Gastroesophageal sphincter (tissue), 4 donors: ENCODE measurements at regions not wholly inside any gene's neighbourhood (a gene's known extent, or its start where the extent isn't known, plus 50 kb on each side); places are given as distances from the start of the nearest gene placed in this dataset.

Experiments used
- ATAC-seq: fragments of 150-250 bp; one replicate; pipeline ENCODE4 v1.9.1; 2016; ENCODE audit warnings: mild to moderate bottlenecking, moderate library complexity
- H3K27ac ChIP-seq, 4 donors: fragments of 200-600 bp; sonication (generic) in 3 of 4; 1 replicate in 3 of 4; 2 replicates in 1 of 4; pipeline ENCODE4 v1.5.1; 2016 to 2019
- H3K27me3 ChIP-seq: fragments of 200-600 bp; sonication (generic); one replicate; pipeline ENCODE4 v1.5.1; 2019
- H3K36me3 ChIP-seq, 2 donors: fragments of 200-600 bp; sonication (generic); one replicate each; pipeline ENCODE4 v1.5.1; 2019; ENCODE audit warnings: control low read depth in 1 of 2
- H3K4me1 ChIP-seq, 3 donors: fragments of 200-600 bp; sonication (generic); 1 replicate in 2 of 3; 2 replicates in 1 of 3; pipeline ENCODE4 v1.5.1; 2016 to 2019; ENCODE audit warnings: control low read depth in 2 of 3
- H3K4me3 ChIP-seq, 2 donors: fragments of 200-600 bp; sonication (generic); one replicate each; pipeline ENCODE4 v1.5.1; 2019; ENCODE audit warnings: mild to moderate bottlenecking in 1 of 2, moderate library complexity in 1 of 2
- H3K9me3 ChIP-seq, 3 donors: fragments of 200-600 bp; sonication (generic); one replicate each; pipeline ENCODE4 v1.5.1; 2017 to 2019; ENCODE audit warnings: control low read depth in 2 of 3
- EP300 ChIP-seq: sonication (generic); formaldehyde crosslinking; IDR thresholded peaks from one replicate; pipeline ENCODE4 v1.6.1; 2017; ENCODE audit warnings: antibody characterized with exemption, mild to moderate bottlenecking
- POLR2A ChIP-seq, 2 donors: fragments of 450-650 bp; IDR thresholded peaks; one replicate each; pipeline ENCODE4 v1.6.1; 2017; ENCODE audit warnings: antibody characterized with exemption in 2 of 2, mild to moderate bottlenecking in 2 of 2, moderate library complexity in 1 of 2
- POLR2AphosphoS5 ChIP-seq: sonication (generic); formaldehyde crosslinking; IDR thresholded peaks from one replicate; pipeline ENCODE4 v1.6.1; 2017; ENCODE audit warnings: antibody characterized with exemption
- WGBS, 2 donors: methylation state at CpG; one replicate each; pipeline ENCODE4 v1.1.5; 2018; ENCODE audit warnings: low coverage in 1 of 2; 5-methylcytosine and 5-hydroxymethylcytosine counted together
- TF ChIP-seq, protein P1 (sequence below), 4 experiments: fragments of 200-600 bp in 2 of 4; fragments of 450-650 bp in 2 of 4; sonication (generic) in 1 of 4; IDR thresholded peaks; one replicate each; pipeline ENCODE4 v1.5.1; 2017 to 2019; ENCODE audit warnings: antibody characterized with exemption in 4 of 4, mild to moderate bottlenecking in 2 of 4, moderate library complexity in 2 of 4

DNA sequence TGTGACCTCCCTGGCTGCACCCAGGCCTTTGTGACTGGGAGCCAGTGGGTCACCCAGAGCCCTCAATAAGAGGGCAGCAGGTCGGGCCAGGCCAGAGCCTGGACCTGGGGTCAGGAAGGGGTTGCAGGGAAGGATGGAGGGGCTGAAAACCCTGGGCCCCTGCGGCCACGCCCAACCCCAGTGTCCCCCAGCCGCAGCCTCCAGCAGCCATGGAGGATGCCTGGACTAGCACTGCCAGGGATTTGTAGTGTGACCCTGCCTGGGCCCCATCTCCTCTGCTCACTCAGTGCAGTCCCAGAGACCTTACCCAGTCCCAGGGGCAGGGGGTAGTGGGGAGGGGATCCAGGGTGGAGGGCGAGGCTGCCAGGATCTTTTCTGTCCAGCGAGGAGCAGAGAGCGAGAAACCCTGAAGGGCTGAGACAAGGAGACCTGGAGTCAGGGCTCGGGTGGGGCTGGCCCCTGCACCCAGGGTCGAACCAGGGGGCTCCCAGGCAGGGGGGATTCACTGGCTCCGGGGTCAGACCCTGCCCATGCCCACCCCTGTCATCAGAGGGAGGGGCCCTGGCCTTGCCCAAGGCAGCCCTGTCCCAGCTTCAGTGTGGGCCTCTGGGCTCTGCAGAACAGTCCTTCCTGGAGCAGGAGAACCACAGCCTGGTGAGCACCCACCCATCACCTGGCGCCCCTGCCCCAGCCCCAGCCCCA lies 187.5 kb downstream of the IGLL1 start:
- 89 to 90% methylated on average over 3 to 4 of the region's 11 CpGs for WGBS, 2 donors

DNA sequence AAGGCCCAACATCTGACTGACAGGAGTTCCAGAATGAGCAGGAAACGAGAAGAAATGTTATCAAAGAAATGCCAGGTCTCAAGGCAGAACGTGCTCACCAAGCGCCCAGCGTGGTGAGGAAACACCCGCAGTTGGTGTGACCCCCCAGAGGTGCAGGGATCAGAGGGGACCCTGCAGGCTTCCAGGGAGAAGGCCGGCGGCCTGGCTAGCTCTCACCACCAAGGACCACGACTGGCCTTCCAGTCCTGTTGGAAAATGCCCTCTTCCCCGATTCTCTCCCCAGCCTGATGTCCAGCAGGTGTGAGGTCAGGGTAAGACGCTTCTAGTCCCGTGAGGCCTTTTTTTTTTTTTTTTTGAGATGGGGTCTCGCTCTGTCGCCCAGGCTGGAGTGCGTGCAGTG lies 189.1 kb downstream of the IGLL1 start:
- 66 to 100% methylated on average over 3 to 6 of the region's 14 CpGs for whole genome bisulfite sequencing, 2 donors
- Histone ChIP-seq H3K27ac (no peak overlapping the region), H3K4me3 (no peak overlapping the region), H3K36me3 (no peaks in the 10 kb centered on the region), H3K27me3 (no peaks in the 10 kb centered on the region), H3K9me3 (no peaks in the 10 kb centered on the region), H3K4me1 (no peaks in the 10 kb centered on the region)
- TF ChIP-seq POLR2A (IDR thresholded peaks at IDR 0.05) = no peak
- no peak for TF ChIP-seq POLR2AphosphoS5
- TF ChIP-seq, protein P1, sequence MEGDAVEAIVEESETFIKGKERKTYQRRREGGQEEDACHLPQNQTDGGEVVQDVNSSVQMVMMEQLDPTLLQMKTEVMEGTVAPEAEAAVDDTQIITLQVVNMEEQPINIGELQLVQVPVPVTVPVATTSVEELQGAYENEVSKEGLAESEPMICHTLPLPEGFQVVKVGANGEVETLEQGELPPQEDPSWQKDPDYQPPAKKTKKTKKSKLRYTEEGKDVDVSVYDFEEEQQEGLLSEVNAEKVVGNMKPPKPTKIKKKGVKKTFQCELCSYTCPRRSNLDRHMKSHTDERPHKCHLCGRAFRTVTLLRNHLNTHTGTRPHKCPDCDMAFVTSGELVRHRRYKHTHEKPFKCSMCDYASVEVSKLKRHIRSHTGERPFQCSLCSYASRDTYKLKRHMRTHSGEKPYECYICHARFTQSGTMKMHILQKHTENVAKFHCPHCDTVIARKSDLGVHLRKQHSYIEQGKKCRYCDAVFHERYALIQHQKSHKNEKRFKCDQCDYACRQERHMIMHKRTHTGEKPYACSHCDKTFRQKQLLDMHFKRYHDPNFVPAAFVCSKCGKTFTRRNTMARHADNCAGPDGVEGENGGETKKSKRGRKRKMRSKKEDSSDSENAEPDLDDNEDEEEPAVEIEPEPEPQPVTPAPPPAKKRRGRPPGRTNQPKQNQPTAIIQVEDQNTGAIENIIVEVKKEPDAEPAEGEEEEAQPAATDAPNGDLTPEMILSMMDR (IDR thresholded peaks at IDR 0.05) = no peak
- no peak for TF ChIP-seq EP300
- no peak for ATAC-seq

More for the DNA sequence above, 187.5 kb downstream of the IGLL1 start:
- Histone ChIP-seq H3K36me3 (no peaks in the 10 kb centered on the region), H3K27me3 (no peaks in the 10 kb centered on the region), H3K4me3 (no peak overlapping the region), H3K27ac (no peak overlapping the region), H3K4me1 (no peaks in the 10 kb centered on the region), H3K9me3 (no peaks in the 10 kb centered on the region)
- TF ChIP-seq, protein P1 (IDR thresholded peaks at IDR 0.05) = no peak
- TF ChIP-seq POLR2AphosphoS5 (no peak), EP300 (no peak), POLR2A (IDR thresholded peaks at IDR 0.05) (no peak)
- no peak for ATAC-seq

DNA sequence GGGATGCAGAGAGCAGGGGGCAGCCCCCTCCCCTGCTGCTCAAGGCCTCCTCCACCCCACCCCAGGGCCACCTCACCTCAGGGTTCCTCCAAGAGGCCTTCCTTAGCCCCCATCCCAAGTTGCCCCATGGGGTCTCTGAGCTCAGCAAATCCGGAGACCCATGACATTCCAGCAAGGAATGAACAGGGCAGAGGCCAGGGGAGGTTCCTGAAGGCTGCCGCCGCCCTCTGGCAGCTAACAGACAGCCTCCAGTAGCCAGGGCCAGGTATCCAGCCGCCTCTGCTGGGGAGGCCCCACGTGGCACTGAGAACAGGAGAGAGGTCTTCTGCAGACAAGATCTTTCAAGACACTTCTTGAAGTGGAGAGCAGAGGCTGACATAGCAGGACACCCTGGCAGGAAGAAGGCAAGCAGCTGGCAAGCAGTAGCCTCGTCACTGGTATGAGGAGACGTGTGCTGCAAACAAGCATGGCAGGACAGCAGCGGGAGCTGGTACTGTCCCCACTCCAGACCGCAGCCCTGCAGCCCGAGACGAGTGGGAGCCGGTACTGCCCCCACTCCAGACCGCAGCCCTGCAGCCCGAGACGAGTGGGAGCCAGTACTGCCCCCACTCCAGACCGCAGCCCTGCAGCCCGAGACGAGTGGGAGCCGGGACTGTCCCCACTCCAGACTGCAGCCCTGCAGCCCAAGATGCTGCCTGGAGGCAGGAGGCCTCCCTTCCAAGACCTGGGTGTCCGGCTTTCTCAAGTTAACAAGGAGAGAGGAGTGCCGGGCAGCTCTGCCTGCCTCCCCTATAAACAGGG lies 190.6 kb downstream of the IGLL1 start:
- TF ChIP-seq POLR2AphosphoS5 (no peak), POLR2A (IDR thresholded peaks at IDR 0.05) (no peak), EP300 (no peak)
- TF ChIP-seq, protein P1 (IDR thresholded peaks at IDR 0.05) = no peak
- WGBS, 2 donors = 60 to 80% methylated on average over 1 to 2 of the region's 21 CpGs

GRCh38 chr22:23388517-23388890 lies 191.6 kb downstream of the IGLL1 start:
- Histone ChIP-seq H3K27ac (no peak overlapping the region), H3K4me3 (no peak overlapping the region), H3K4me1 (peaks cover 0 to 9% (median 0%) of the 10 kb centered on the region in 3 donors), H3K36me3 (no peaks in the 10 kb centered on the region), H3K9me3 (no peaks in the 10 kb centered on the region), H3K27me3 (no peaks in the 10 kb centered on the region)
- WGBS, 2 donors = no CpG with 5 or more reads among the region's 8 CpGs
- ATAC-seq = no peak
- TF ChIP-seq, protein P1 (IDR thresholded peaks at IDR 0.05) = no peak
- TF ChIP-seq POLR2AphosphoS5 (no peak), POLR2A (IDR thresholded peaks at IDR 0.05) (no peak), EP300 (no peak)

More for the DNA sequence above, 190.6 kb downstream of the IGLL1 start:
- Histone ChIP-seq H3K4me3 (no peak overlapping the region), H3K9me3 (no peaks in the 10 kb centered on the region), H3K27ac (no peak overlapping the region), H3K27me3 (no peaks in the 10 kb centered on the region), H3K36me3 (no peaks in the 10 kb centered on the region), H3K4me1 (peaks cover 0 to under 1% (median 0%) of the 10 kb centered on the region in 3 donors)
- no peak for ATAC-seq
